NCI-H526 treated with DMSO at 0.1 percent for 48 hours (cell line): ENCODE measurements at regions not wholly inside any gene's neighbourhood (a gene's known extent, or its start where the extent isn't known, plus 50 kb on each side); places are given as distances from the start of the nearest gene placed in this dataset.

Experiments used
- DNase-seq: peaks from one replicate; lab custom pipeline; 2025; lab: John Stamatoyannopoulos, UW

DNA sequence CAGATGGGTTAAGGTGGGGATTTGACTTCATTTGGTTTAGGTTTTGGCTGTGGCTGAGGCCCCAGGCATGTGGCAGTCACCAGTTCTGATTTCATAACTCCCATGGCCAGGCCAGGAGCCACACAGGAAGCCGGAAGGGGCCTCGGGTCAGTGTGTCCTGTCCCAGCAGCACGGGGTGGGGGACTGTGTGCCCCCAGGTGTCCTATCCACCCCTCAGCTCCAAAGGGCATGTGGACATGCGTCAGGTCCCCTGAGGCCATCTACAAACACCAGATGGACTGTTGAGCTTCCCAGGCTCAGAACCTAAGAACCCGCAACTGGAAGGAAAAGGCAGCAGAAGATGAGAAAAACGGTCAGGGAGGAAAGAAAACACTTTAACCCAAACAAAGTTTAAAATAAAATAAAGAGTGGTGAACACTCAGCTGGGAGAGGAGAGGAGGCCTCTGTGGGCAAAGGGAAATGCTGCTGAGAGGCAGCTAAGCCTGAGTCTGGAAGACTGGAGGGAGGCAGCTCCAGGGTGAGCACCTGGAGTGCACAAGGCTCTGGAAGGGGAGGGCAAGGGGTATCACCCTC, 260.8 kb downstream of the AUH start:
- no peak for DNase-seq

DNA sequence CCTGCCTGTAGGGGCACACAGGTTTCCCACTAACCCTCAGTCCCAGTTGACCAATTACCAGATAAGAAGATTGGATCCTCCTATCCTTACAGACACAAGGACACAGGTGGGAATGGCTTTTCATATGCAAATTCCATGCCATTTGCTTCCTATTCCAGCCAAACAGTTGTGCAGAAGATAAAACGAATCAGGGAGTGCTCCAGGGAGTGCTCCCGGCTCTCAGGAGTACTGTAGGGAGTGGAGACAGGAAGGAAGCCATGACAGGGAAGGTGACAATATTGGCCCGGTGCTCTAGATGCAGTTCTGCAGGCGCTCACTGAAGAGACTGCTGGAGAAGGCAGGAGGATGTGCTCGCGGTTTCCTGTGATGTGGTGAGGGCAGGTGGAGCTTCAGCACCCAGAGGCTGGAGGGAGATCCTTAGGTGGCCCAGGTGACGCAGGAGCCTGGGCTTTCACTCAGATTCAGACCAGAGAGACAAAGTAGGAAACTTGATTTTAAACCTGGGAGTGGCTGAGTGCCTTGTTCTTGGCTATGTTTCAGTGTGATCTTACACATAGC, 260.0 kb downstream of the AUH start:
- DNase-seq: no peak

DNA sequence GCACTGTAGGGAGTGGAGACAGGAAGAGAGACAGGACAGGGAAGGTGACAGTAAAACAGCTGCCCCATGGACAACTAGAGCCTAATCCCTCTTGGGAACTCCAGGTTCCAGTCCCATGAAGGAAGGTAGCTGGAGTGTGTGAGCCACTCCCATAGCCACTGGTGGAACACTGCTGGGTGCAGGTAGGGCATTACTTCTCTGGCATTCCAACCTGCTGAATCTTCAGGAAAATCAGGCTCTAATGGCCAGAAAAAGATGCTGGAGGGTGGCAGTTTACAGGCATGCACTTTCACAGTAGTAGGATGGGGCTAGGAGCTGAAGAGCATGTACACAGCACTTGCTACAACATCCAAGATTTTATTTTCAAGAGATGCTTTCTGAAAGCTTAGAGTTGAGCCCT, 259.4 kb downstream of the AUH start:
- no peak for DNase-seq

DNA sequence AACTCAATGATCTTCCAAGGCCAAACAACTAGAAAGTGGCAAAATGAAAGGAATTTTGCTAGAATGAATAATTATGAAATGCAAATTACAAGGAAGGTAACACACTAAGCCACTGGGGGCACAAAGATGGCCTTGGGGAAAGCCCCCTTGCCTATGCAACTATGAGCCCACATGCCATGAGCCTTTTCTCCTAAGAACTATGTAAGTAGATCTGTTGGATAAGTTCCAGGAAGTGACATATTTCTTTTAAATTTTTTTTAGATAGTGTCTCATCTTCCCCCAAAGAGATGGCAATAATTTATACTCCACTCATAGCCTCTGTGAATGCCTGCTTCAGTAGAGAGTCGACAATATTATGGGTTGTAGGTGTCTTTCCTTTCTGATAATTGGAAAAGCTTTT, 257.8 kb downstream of the AUH start:
- no peak for DNase-seq

DNA sequence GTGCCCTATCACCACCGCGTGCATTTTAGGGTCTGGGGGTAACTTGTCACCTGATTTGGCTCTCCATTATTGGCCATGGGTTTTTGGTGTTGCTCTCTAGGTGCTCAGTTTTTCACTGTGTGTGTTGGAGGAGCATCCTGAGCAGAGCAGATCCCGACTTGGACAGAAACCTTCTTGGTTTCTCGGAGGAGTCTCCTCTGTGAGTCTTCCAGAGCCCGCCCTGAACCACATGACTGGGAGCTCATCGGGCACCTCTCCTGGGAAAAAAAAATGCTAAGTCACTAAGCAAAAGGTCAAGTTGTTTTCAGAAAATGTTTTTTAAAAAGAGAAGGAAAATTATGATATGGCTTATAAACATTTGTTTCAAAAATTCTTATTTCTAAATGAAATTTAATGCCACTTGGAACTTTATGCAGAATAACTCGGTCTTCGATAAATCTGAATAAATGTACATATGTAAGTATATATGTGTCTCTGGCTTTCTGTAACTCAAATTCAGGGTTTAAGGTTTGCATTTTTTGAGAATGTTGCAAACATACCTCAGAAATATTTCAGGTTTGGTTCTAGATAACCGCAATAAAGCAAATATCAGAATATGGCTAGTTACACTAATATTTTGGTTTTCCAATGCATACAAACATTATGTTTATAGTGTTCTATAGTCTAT, 255.2 kb downstream of the AUH start:
- DNase-seq: no peak

DNA sequence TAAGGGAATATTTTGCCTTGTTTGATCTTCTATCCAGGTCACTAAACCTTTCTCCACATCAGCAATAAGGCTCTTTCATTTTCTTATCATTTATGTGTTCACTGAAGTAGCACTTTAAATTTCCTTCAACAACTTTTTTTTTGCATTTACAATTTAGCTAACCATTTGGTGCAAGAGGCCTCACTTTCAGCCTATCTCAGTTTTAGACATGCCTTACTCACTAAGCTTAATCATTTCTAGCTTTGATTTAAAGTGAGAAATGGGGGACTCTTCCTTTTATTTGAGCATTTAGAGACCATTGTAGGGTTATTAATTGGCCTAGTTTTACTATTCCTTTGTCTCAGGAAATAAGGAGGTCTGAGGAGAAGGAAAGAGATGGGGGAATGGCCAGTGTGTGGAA, 250.5 kb downstream of the AUH start:
- no peak for DNase-seq

DNA sequence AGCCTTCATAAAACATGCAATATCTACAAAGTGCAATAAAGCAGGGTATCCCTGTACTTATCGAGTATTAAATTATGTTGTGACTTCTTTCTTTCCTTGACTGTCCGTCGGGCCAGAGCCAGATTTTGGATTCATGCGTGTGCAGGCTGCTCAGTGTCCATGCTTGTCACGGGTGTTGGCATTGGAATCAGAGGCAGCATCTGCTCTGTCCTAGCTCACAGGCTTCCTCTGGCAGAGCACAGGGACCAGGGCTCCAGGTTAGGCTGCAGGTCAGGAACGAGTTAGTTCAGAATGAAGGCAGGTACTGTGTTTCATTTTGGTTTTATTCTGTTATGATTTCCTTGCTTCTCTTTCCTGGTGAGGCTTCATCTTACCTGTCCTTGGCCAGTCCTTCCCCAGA, 249.8 kb downstream of the AUH start:
- no peak for DNase-seq

DNA sequence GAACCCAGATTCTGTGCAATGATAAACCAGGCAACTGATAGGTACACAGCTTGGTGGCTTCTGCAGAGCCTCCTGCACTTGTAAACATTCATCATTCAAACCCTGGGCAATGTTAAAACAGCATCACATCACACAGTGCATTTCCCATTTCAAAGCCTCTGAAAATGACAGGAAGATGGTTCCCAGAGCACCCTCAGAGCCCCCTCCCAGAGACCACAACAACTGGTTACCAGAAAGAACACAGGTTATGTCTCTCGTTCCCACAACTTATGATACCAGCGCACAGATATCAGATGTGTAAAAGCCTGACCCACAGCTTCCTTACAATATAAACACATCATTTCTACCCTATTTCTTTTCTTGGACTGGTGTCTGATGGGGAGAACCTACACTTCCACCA, 248.7 kb downstream of the AUH start:
- DNase-seq: no peak

DNA sequence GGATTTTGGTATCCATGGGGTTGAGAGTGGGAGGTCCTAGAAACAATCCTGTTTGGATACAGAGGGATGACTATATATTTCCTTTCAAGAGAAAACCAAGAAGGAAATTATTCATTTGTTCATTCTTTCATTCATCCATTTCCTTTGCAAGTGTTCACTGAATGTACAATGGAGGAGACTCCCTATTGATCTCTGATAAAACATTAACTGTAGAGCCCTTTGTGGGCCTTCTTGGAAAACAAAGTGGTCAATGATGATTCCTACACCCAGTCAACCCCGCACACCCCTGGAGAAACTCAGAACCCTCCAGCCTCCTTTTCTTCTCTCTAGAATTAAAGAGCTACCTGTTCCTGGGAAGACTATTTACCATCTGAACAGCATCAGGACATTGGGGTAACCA, 247.3 kb downstream of the AUH start:
- no peak for DNase-seq

DNA sequence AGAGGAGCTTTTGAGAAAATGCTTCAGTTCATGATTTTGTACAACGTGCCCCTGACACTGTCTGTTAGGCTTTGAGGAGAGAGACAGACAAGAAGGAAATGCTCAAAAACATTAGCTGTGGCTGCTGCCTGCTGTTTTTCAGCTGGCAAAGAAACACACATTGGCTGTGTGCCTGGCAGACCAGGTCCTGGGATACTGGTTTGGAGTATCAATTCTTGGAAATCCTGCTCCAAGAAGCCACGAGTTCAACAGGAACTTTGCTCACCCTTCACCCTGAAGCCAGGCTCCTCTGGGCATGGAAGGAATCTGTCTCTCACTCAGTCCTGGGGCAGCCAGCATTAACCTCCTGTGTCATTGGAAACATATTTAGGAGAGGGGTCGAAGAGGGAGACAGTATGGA, 245.5 kb downstream of the AUH start:
- no peak for DNase-seq

DNA sequence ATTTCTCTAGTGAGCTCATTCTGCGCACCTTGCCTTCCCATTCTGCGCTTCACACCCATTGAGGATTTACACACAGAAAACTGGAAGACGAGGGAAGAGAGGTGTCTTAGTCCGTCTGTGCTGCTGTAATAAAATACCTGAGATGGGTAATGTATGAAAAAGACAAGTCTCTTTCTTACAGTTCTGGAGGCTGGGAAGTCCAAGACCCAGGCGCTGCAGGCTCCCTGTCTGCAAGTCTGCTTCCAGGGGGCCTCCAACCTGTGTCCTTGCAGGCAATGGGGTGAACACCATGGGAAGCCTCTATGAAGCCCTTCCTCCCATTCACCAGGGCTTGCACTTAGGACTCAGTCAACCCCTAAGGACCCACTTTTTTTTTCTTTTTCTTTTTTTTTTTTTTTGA, 245.0 kb downstream of the AUH start:
- DNase-seq: no peak

DNA sequence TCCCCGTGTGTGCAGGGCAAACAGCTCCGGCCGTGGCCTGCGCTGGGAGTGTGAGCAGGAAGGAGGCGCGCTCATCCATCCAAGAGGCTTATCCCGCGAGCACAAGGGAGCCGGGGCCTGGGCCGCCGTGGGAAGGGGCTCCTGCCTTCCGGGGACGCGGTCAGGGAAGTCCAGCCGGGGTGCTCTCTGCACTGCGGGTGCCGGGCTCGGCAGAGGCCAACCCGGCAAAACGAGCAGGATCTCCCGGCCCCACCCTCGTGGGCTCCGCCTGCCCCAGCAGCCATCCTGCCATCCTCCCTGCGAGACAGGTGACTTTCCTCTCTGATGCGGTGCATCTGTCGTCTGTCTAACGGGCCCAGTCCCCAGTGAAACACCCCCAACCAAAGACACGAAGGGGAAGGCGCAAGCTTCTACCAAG, 244.2 kb downstream of the AUH start:
- no peak for DNase-seq

DNA sequence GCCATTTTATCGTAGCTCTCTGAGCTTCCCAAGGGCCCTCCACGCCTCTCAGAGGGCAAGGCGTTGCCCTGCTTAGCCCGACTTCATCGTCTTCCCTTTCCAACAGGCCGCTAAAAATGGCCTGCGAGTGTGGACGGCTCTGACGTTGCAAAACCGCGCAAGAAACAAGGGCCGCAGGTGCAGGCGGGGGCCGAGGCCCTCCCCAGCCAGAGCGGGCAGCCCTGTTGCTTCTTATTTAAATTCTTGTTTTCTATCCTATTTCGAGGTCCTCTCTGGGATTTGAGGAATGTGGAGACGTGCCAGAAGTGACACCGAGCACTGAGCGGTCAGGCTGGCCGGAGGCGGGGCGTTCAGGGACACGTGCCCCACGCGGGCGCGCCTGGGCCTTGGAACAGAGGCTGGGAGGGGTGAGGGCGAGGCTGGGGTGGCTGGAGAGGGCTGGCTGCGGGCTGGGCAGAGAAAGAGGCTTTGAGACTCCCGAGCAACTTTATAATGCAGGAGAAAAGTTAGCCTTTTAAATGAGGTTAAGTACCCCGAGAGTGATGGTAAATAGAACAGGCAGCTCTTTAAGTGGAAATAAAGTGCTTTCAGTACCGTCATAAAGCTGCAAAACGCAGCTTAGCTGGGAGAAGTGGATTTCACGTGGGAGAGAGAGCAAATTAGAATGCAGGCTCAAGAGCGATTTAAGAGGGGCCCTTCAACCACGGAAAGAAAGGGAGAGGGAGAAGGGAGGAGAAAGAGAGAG, 243.6 kb downstream of the AUH start:
- no peak for DNase-seq

DNA sequence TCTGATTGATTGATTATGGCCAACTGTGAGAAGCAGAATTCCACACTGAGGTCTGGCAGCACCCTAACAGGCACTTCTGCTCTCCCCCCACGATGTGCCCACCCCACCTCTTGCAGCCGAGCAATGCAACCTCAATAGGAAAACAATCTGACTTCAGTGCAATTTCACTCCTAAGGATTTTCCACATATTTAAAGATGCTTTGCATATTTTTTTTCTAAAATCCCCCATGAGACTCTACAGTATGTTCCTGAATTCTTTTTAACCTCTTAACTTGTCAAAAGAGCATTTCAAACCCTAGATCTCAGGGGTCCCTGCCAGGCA, 243.1 kb downstream of the AUH start:
- no peak for DNase-seq

DNA sequence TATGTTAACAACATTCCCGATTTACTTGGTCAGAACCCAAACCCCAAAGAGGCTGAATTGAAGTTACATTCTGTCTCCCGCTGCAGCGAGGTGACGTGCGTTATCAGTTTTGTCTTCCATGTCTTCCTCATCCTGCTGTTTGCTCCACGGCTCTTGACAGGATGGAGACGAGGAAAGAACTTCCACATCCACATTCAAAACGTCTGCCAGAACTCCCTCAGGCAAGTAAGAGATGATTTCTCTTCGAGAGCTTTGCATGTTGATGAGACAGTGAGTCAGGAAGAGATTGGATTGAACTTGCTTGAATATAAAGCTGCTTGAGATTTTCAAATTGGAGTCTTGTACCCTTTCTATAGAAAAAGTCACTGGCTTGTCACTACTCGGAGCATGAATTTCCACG, 242.6 kb downstream of the AUH start:
- DNase-seq: no peak

DNA sequence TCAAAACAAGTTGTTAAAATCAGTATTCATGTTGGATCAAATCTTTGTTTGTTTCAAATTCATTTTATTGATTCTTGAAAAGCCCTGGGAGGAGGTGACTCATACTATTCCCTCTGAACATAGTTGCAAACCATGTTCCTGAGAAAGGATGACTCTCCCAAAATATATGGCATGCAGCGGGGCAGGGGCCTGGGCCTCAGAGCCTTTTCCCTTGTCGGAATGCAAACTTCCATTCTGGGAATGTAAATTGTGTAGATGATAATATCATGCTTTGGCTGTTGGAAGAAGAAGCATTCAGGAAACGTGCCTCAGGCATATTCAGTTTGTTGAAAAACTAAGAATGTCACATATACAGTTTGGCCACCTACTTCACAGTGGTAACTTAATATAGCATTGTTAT, 242.0 kb downstream of the AUH start:
- DNase-seq: no peak

DNA sequence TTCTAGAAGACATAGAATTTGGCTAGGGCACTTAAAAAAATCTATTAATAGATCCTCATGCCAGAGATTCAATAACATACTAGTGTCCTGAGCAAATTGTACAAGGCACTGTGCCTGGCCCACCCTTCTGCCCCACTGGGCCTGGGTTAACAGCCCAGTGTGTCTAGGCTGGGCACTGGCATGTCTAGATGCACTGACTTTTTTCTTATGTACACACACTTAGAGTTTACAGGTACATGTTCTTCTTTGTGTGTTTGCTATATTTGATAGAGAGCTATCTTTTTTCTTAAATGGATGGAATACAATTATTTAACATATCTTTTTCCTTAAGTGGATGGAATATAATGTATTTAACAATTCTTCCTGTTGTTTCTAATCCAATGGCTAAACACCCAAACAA, 241.5 kb downstream of the AUH start:
- no peak for DNase-seq

DNA sequence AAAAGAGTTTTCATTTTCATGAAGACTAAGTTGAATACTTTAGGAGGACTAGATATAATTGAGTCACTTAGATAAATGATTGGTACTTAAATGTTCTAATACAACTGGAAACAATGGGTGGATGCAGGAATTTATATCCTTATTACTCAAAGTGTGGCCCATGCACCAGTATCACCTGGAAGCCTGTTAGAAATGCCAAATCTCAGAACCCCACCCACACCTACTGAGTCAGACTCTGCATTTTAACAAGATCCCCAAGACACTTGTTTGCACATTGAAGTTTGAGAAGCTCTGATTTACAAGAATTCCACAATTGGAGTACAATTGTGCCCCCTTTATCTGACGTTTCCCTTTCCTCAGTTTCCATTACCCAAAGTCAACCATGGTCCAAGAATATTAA, 239.0 kb downstream of the AUH start:
- no peak for DNase-seq

DNA sequence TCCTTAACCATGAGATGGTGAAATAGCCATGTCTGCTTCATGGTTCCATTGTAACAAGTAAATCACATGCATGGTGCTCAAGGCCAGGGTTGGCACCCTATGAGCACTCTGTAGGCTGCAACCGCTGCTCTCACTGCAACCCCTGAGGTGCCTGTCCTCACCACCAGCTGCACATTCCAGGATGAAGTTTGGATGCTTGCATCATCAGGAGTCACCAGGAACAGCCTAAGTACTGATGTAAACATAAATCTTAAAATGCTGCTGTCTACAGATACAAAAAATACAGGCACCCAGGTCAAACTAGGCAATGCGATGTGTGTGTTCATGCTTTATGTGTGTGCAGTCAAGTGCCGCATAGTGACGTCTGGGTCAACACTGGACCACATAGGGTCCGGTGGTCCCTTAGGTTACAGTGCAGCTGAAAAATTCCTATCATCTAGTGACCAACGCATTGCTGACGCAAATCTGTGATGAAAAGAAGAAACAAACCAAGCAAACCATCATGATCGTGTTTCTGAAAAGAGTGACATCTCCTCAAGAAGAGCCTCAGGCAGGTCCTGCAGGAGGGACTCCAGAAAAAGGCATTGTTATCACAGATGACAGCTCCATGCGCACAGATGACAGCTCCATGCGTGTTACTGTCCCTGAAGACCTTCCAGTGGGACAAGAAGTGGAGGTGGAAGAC, 234.8 kb downstream of the AUH start:
- DNase-seq: no peak

DNA sequence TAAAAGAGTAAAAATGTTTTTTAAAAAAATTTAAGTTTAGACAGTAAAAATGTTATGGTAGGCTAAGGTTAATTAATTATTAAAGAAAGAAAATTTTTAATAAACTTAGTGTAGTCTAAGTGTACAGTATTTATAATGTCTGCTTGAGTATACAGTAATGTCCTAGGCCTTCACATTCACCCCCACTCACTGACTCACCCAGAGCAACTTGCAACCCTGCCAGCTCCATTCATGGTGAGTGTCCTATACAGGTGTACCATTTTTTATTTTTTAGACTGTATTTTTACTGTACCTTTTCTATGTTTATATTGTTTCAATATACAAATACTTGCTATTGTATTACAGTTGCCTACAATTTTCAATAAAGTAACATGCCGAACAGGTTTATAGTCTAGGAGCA, 234.1 kb downstream of the AUH start:
- no peak for DNase-seq

DNA sequence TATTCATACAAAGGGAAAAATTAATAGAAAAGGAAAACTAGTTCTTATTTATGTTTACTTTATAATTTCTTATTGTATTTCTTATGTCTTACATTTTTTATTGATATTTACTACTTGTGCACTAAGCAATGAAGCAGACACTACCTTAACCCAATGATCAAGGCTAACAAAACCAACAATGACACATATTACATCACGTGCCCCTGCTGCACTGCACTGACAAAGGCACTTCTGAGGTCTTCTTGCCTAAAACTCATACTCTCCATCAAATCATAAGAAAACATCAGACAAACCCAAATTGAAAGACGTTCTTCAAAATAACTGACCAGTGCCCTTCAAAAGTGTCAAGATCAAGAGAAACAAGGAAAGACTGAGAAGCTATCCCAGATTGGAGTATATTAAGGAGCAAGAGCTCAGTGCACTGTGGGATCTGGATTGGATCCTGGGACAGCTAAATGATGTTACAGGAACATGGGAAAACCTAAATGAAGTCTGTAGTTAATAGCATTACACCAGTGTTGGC, 230.9 kb downstream of the AUH start:
- DNase-seq: no peak

DNA sequence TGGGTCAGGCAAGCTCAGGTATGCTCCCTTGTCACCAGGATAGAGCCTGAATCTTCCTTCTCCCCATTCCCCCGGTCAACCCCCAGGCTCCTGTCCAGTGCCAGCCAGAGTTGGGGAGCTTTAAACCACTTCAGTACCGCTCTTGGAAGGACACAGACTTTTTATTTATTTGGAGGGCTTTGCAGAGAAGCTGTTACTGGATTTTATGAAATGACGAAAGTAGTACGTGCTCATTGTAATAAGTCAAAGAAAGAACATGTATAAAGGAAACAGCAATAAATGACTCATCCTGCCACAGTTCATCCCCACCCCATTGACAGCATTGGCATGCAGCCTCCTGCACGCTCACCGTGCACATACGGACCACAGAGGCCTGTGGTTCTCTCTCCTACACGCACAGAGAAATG, 230.3 kb downstream of the AUH start:
- no peak for DNase-seq

DNA sequence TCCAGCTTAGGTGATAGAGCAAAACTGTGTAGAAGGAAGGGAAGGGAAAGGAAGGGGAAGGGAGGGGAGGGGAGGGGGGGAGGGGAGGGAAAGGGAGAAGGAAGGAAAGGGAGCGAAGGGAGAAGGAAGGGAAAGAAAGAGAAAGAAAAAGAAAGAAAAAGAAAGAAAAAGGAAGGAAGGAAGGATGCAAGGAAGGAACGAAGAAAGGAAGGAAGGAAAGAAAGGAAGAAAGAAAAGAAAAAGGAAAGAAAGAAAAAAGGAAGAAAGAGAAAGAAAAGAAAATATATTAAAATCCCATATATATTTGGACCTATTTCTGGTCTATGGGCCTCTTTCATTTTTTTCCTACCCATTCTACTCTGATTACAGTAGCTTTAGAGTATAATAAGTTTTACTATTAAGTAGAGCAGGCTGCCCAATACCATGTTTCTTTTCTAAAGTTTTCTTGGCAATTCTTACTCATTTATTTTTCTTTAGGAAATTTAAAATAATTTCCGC, 229.1 kb downstream of the AUH start:
- DNase-seq: no peak
